ENCODE measurements at regions not wholly inside any gene's neighbourhood (a gene's known extent, or its start where the extent isn't known, plus 50 kb on each side); places are given as distances from the start of the nearest gene placed in this dataset.

DNA sequence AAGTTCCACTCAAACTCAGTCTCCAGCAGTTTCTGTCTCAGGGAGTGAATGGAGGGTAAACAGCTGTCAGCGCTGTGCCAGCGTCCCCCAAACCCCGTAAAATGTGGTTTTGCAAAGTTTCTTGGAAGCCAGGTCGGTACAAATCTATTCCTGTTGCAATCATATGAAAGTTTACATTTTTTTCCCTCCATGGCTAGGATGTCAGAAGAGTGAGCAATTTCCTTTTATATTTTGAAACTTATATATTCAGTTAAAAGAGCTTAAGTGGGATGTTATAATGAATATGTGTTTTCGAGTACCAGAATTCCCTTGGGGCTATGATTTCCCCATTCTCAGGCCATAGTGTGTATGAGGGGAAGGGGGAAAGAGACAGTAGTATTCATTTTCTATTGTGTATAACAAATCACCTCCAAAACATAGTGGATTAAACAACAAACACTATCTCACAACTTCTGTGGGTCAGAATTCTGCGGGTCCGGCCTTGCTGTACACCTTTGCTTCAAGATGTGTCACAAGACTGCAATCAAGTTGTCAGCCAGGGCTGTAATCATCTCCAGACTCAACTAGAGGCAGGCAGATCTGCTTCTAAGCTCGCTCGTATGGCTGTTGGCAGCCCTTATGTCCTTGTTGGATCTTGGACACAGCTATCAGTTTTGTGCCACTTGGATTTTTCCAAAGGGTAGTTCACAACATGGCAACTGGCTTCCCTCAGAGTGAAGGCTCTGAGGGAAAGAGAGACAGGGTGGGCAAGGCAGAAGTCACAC lies 107.4 kb downstream of the SNX18 start:
- Histone ChIP-seq H3K4me3 (ENCODE audit: low read depth in 1 of 2, low read length in 2 of 2) (no peak overlapping the region), H3K9me3 (ENCODE audit: low read length) (peaks cover 4% of the 10 kb centered on the region), H3K27ac (ENCODE audit: low read depth, low read length) (no peak overlapping the region), H3K27me3 (ENCODE audit: control insufficient read depth in 1 of 2, insufficient read depth in 2 of 2, low read length in 2 of 2) (no peaks in the 10 kb centered on the region), H3K4me1 (ENCODE audit: insufficient read depth, low read length) (no peaks in the 10 kb centered on the region), H3K9ac (ENCODE audit: low read length) (no peak overlapping the region), H3K36me3 (ENCODE audit: insufficient read depth, low read length) (no peaks in the 10 kb centered on the region)

DNA sequence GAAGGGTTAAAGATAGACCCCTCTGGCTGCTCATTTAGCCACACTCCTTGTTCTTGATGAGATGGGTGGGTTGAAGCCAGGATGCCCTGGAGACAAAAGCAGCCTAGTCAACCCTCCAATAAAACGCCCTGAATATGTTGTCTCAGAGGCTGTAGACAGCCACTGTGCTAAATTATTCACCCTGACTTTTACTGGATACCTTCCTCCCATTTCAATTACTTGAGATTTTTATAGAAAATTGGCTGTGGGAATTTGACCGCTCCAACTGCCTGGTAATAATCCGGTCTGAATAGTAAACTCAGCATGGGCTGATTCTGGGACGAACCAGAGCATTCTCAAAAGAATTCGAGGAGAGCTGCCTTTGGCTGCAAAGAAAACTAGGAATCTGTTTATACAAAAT lies 104.2 kb downstream of the SNX18 start:
- H3K9ac ChIP-seq (ENCODE audit: low read length) = no peak overlapping the region
- no peak overlapping the region for H3K27ac ChIP-seq (ENCODE audit: low read depth, low read length)
- no peak overlapping the region for H3K4me3 ChIP-seq (ENCODE audit: low read depth in 1 of 2, low read length in 2 of 2)
- H3K36me3 ChIP-seq (ENCODE audit: insufficient read depth, low read length) = no peaks in the 10 kb centered on the region
- no peaks in the 10 kb centered on the region for H3K27me3 ChIP-seq (ENCODE audit: control insufficient read depth in 1 of 2, insufficient read depth in 2 of 2, low read length in 2 of 2)
- H3K4me1 ChIP-seq (ENCODE audit: insufficient read depth, low read length) = no peaks in the 10 kb centered on the region
- H3K9me3 ChIP-seq (ENCODE audit: low read length) = peaks cover 4% of the 10 kb centered on the region

DNA sequence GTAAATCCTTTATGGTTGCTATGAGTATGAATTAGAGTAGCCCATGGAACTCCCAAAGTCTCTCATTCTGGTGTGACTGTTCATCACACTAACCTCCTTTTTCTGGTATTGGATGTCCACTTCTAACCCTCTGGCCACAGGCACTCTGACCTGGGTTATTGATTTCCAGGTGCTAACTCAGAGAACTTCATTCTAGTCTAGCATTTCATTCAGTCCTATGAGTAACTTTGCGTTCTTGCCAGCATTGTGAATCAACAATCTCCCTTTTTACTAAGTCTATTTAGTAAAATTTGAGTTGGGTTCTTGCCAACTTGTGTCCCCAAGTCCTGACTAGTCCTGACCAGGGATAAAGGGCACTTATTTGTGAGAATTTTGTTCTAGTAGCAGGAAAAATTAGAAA lies 103.5 kb downstream of the SNX18 start:
- Histone ChIP-seq H3K27ac (ENCODE audit: low read depth, low read length) (no peak overlapping the region), H3K4me1 (ENCODE audit: insufficient read depth, low read length) (no peaks in the 10 kb centered on the region), H3K9me3 (ENCODE audit: low read length) (peaks cover 4% of the 10 kb centered on the region), H3K36me3 (ENCODE audit: insufficient read depth, low read length) (no peaks in the 10 kb centered on the region), H3K9ac (ENCODE audit: low read length) (no peak overlapping the region), H3K27me3 (ENCODE audit: control insufficient read depth in 1 of 2, insufficient read depth in 2 of 2, low read length in 2 of 2) (no peaks in the 10 kb centered on the region), H3K4me3 (ENCODE audit: low read depth in 1 of 2, low read length in 2 of 2) (no peak overlapping the region)

DNA sequence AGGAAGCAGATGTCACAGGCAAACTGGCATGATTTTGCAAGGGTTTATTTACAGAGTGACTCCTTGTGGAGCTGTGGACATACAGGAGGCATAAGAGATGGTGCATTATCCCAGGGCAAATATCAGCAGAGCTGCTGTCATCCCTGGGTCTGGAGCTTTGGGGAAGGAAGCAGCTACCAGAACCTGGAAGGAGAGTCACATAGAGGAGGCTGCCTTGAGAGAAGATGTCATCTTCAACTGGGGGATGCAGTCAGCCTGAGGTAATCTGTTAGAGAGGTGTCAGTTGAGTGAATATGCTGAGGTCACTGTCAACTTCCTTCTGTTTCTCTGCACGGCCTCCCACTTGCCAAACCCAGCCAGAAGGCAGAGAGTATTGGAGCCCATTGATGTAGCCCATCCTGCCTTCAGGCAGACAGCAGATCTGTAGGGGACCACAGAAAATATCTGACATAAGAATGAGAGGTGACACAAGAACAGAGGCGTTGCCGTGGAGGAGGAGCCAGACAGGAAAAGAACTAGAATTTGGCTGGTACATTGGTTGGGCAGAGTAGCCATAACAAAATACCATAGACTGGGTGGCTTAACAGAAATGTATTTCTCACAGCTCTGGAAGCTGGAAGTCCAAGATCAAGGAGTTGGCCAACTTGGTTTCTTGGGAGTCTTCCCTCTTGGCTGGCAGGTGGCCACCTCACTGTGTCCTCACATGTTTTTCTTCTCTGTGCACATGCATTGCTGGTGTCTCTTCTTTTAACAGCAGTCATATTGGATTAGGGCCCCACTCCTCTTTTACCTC lies 102.8 kb downstream of the SNX18 start:
- Histone ChIP-seq H3K36me3 (ENCODE audit: insufficient read depth, low read length) (no peaks in the 10 kb centered on the region), H3K4me1 (ENCODE audit: insufficient read depth, low read length) (peaks cover 5% of the 10 kb centered on the region), H3K4me3 (ENCODE audit: low read depth in 1 of 2, low read length in 2 of 2) (no peak overlapping the region), H3K9me3 (ENCODE audit: low read length) (peaks cover 4% of the 10 kb centered on the region), H3K27ac (ENCODE audit: low read depth, low read length) (no peak overlapping the region), H3K27me3 (ENCODE audit: control insufficient read depth in 1 of 2, insufficient read depth in 2 of 2, low read length in 2 of 2) (no peaks in the 10 kb centered on the region), H3K9ac (ENCODE audit: low read length) (no peak overlapping the region)

- H3K27me3 ChIP-seq (ENCODE audit: control insufficient read depth in 1 of 2, insufficient read depth in 2 of 2, low read length in 2 of 2) = no peaks in the 10 kb centered on the region
- H3K9ac ChIP-seq (ENCODE audit: low read length) = no peak overlapping the region
- no peaks in the 10 kb centered on the region for H3K36me3 ChIP-seq (ENCODE audit: insufficient read depth, low read length)
- H3K9me3 ChIP-seq (ENCODE audit: low read length) = peaks cover 4% of the 10 kb centered on the region
- H3K4me3 ChIP-seq (ENCODE audit: low read depth in 1 of 2, low read length in 2 of 2) = no peak overlapping the region
- H3K27ac ChIP-seq (ENCODE audit: low read depth, low read length) = no peak overlapping the region
- H3K4me1 ChIP-seq (ENCODE audit: insufficient read depth, low read length) = peaks cover 7% of the 10 kb centered on the region
Observed at GRCh38 chr5:54619731-54620130, 102.2 kb downstream of the SNX18 start.

- no peak overlapping the region for H3K27ac ChIP-seq (ENCODE audit: low read depth, low read length)
Observed at GRCh38 chr5:54616518-54617220, 99.1 kb downstream of the SNX18 start.

GRCh38 chr5:54616031-54616430 lies 98.5 kb downstream of the SNX18 start:
- Histone ChIP-seq H3K9me3 (ENCODE audit: low read length) (no peaks in the 10 kb centered on the region), H3K27me3 (ENCODE audit: control insufficient read depth in 1 of 2, insufficient read depth in 2 of 2, low read length in 2 of 2) (no peaks in the 10 kb centered on the region), H3K4me1 (ENCODE audit: insufficient read depth, low read length) (peaks cover 8% of the 10 kb centered on the region), H3K36me3 (ENCODE audit: insufficient read depth, low read length) (no peaks in the 10 kb centered on the region), H3K27ac (ENCODE audit: low read depth, low read length) (no peak overlapping the region), H3K9ac (ENCODE audit: low read length) (no peak overlapping the region), H3K4me3 (ENCODE audit: low read depth in 1 of 2, low read length in 2 of 2) (no peak overlapping the region)

More at GRCh38 chr5:54616518-54617220, 99.1 kb downstream of the SNX18 start:
- Histone ChIP-seq H3K36me3 (ENCODE audit: insufficient read depth, low read length) (no peaks in the 10 kb centered on the region), H3K9me3 (ENCODE audit: low read length) (no peaks in the 10 kb centered on the region), H3K4me3 (ENCODE audit: low read depth in 1 of 2, low read length in 2 of 2) (no peak overlapping the region), H3K4me1 (ENCODE audit: insufficient read depth, low read length) (peaks cover 7% of the 10 kb centered on the region), H3K9ac (ENCODE audit: low read length) (no peak overlapping the region), H3K27me3 (ENCODE audit: control insufficient read depth in 1 of 2, insufficient read depth in 2 of 2, low read length in 2 of 2) (no peaks in the 10 kb centered on the region)

- H3K27ac ChIP-seq (ENCODE audit: low read depth, low read length) = no peak overlapping the region
- H3K9ac ChIP-seq (ENCODE audit: low read length) = no peak overlapping the region
- no peaks in the 10 kb centered on the region for H3K9me3 ChIP-seq (ENCODE audit: low read length)
- no peaks in the 10 kb centered on the region for H3K27me3 ChIP-seq (ENCODE audit: control insufficient read depth in 1 of 2, insufficient read depth in 2 of 2, low read length in 2 of 2)
- no peak overlapping the region for H3K4me3 ChIP-seq (ENCODE audit: low read depth in 1 of 2, low read length in 2 of 2)
- peaks cover 13% of the 10 kb centered on the region for H3K4me1 ChIP-seq (ENCODE audit: insufficient read depth, low read length)
- H3K36me3 ChIP-seq (ENCODE audit: insufficient read depth, low read length) = no peaks in the 10 kb centered on the region
Observed at GRCh38 chr5:54615381-54615780, 97.8 kb downstream of the SNX18 start.

DNA sequence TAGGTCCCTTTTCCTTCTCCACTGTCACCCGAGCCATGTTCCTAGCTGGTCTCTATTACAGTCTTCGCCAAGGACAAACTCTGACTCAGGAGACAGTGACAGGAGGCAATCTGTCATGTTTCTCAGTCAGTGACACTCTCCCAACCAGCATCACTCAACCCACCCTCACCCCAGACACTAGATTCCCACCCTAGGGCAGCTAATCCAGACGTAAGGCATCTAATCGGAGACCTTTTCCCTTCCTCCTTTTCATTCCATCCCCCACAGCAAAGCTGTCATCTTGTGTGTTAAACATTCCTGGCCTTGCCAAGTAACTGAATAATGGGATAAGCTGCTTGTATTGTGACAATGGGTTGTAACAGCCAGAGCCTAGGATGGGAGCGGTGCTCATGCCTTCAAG lies 95.2 kb downstream of the SNX18 start:
- Histone ChIP-seq H3K36me3 (ENCODE audit: insufficient read depth, low read length) (no peaks in the 10 kb centered on the region), H3K9ac (ENCODE audit: low read length) (no peak overlapping the region), H3K4me3 (ENCODE audit: low read depth in 1 of 2, low read length in 2 of 2) (no peak overlapping the region), H3K4me1 (ENCODE audit: insufficient read depth, low read length) (peaks cover 13% of the 10 kb centered on the region), H3K27ac (ENCODE audit: low read depth, low read length) (no peak overlapping the region), H3K27me3 (ENCODE audit: control insufficient read depth in 1 of 2, insufficient read depth in 2 of 2, low read length in 2 of 2) (no peaks in the 10 kb centered on the region), H3K9me3 (ENCODE audit: low read length) (no peaks in the 10 kb centered on the region)

GRCh38 chr5:54611290-54611951 lies 93.9 kb downstream of the SNX18 start:
- no peaks in the 10 kb centered on the region for H3K27me3 ChIP-seq (ENCODE audit: control insufficient read depth in 1 of 2, insufficient read depth in 2 of 2, low read length in 2 of 2)
- no peak overlapping the region for H3K27ac ChIP-seq (ENCODE audit: low read depth, low read length)
- no peak overlapping the region for H3K4me3 ChIP-seq (ENCODE audit: low read depth in 1 of 2, low read length in 2 of 2)
- peaks cover 13% of the 10 kb centered on the region for H3K4me1 ChIP-seq (ENCODE audit: insufficient read depth, low read length)
- H3K9me3 ChIP-seq (ENCODE audit: low read length) = no peaks in the 10 kb centered on the region
- H3K9ac ChIP-seq (ENCODE audit: low read length) = no peak overlapping the region
- H3K36me3 ChIP-seq (ENCODE audit: insufficient read depth, low read length) = no peaks in the 10 kb centered on the region

Measured in muscle layer of colon (tissue), 2 donors.